Fibroblast of lung (primary cell): ENCODE measurements at regions not wholly inside any gene's neighbourhood (a gene's known extent, or its start where the extent isn't known, plus 50 kb on each side); places are given as distances from the start of the nearest gene placed in this dataset.
"Not testable (repeated sequence)": the region's sequence is repeated elsewhere in the genome, so short reads cannot be mapped to it uniquely, and the experiment has no call there.

Experiments
- DNase-seq, 2 donors: peaks; one replicate each; pipeline versions ENCODE4 v3.0.0 to v3.0.0-alpha.2; 2010; ENCODE audit warnings: low read depth in 2 of 2
- H2AFZ ChIP-seq: 2 replicates; pipeline ENCODE4 v1.5.1; 2012; ENCODE audit warnings: low read length, control low read depth, inconsistent platforms
- H3K27ac ChIP-seq: 2 replicates; pipeline ENCODE4 v1.5.1; 2011; ENCODE audit warnings: low read length, control low read depth; ENCODE audit not compliant: insufficient read depth
- H3K27me3 ChIP-seq: 2 replicates; pipeline ENCODE4 v1.5.1; 2011; ENCODE audit warnings: mild to moderate bottlenecking, low read length; ENCODE audit not compliant: control insufficient read depth, insufficient read depth
- H3K36me3 ChIP-seq: 2 replicates; pipeline ENCODE4 v1.5.1; 2011; ENCODE audit warnings: low read length; ENCODE audit not compliant: control insufficient read depth, insufficient read depth
- H3K4me1 ChIP-seq: 2 replicates; pipeline ENCODE4 v1.5.1; 2011; ENCODE audit warnings: low read length; ENCODE audit not compliant: control insufficient read depth, insufficient read depth; ENCODE audit errors: extremely low read depth
- H3K4me2 ChIP-seq: 2 replicates; pipeline ENCODE4 v1.5.1; 2011; ENCODE audit warnings: low read length, control low read depth; ENCODE audit not compliant: insufficient read depth; ENCODE audit errors: extremely low read depth
- H3K4me3 ChIP-seq, 4 experiments: fragments of 200-600 bp in 1 of 4; sonication (generic) in 1 of 4; replicated peaks in 1 of 4; 2 replicates each; pipeline ENCODE4 v1.5.1; 2011 to 2016; ENCODE audit warnings: low read length in 4 of 4, low read depth in 3 of 4, mild to moderate bottlenecking in 3 of 4, control low read depth in 2 of 4, inconsistent platforms in 1 of 4, mixed read lengths in 1 of 4; ENCODE audit not compliant: insufficient read depth in 1 of 4; ENCODE audit errors: control extremely low read depth in 1 of 4
- H3K79me2 ChIP-seq: 2 replicates; pipeline ENCODE4 v1.5.1; 2012; ENCODE audit warnings: mild to moderate bottlenecking, low read length, inconsistent platforms; ENCODE audit not compliant: control insufficient read depth, insufficient read depth
- H3K9ac ChIP-seq: 2 replicates; pipeline ENCODE4 v1.5.1; 2011; ENCODE audit warnings: mild to moderate bottlenecking, low read length, control low read depth; ENCODE audit not compliant: insufficient read depth
- H3K9me3 ChIP-seq: 2 replicates; pipeline ENCODE4 v1.5.1; 2012; ENCODE audit warnings: low read depth, low read length; ENCODE audit not compliant: control insufficient read depth, insufficient read depth
- H4K20me1 ChIP-seq: 2 replicates; pipeline ENCODE4 v1.5.1; 2011; ENCODE audit warnings: low read length; ENCODE audit not compliant: control insufficient read depth, insufficient read depth; ENCODE audit errors: extremely low read depth
- CTCF ChIP-seq, 2 donors: IDR thresholded peaks in 1 of 2; conservative IDR thresholded peaks in 1 of 2; 1 replicate in 1 of 2; 2 replicates in 1 of 2; pipeline ENCODE4 v1.5.1; 2011 to 2012; ENCODE audit warnings: low read length in 2 of 2, control low read depth in 1 of 2, inconsistent platforms in 1 of 2, low read depth in 1 of 2, mild to moderate bottlenecking in 1 of 2
- EZH2 ChIP-seq: IDR thresholded peaks from 2 replicates; pipeline ENCODE4 v1.5.1; 2012; ENCODE audit warnings: low read length, control low read depth, mild to moderate bottlenecking; ENCODE audit errors: missing control alignments

GRCh38 chr5:175336781-175337180 lies 107.2 kb downstream of the DRD1 start:
- TF ChIP-seq CTCF (conservative IDR thresholded peaks at IDR 0.05 in 1 of 2, IDR thresholded peaks at IDR 0.05 in 1 of 2; ENCODE audit: low read depth in 1 of 2, low read length in 2 of 2) (no peak), EZH2 (no peak)

GRCh38 chr5:175335691-175336090 lies 108.3 kb downstream of the DRD1 start:
- H3K27me3 ChIP-seq = no peaks in the 10 kb centered on the region
- no peaks in the 10 kb centered on the region for H3K79me2 ChIP-seq
- H3K9ac ChIP-seq = no peak overlapping the region
- no peaks in the 10 kb centered on the region for H3K4me1 ChIP-seq
- H3K27ac ChIP-seq = no peak overlapping the region
- H3K4me2 ChIP-seq = no peak overlapping the region
- H2AFZ ChIP-seq = no peak overlapping the region
- TF ChIP-seq CTCF (conservative IDR thresholded peaks at IDR 0.05 in 1 of 2, IDR thresholded peaks at IDR 0.05 in 1 of 2; ENCODE audit: low read depth in 1 of 2, low read length in 2 of 2) (no peak), EZH2 (no peak)
- H4K20me1 ChIP-seq = no peaks in the 10 kb centered on the region
- peak in 1 of 2 donors; percentile 39 for DNase-seq
- no peaks in the 10 kb centered on the region for H3K36me3 ChIP-seq
- no peak overlapping the region for H3K4me3 ChIP-seq
- no peaks in the 10 kb centered on the region for H3K9me3 ChIP-seq

More at GRCh38 chr5:175336781-175337180, 107.2 kb downstream of the DRD1 start:
- no peaks in the 10 kb centered on the region for H4K20me1 ChIP-seq
- H3K4me2 ChIP-seq = no peak overlapping the region
- no peaks in the 10 kb centered on the region for H3K79me2 ChIP-seq
- H3K9ac ChIP-seq = no peak overlapping the region
- no peaks in the 10 kb centered on the region for H3K9me3 ChIP-seq
- no peaks in the 10 kb centered on the region for H3K4me1 ChIP-seq
- H3K27me3 ChIP-seq = no peaks in the 10 kb centered on the region
- no peak overlapping the region for H2AFZ ChIP-seq
- DNase-seq = no peak
- no peak overlapping the region for H3K27ac ChIP-seq
- H3K4me3 ChIP-seq = no peak overlapping the region
- H3K36me3 ChIP-seq = no peaks in the 10 kb centered on the region

GRCh38 chr5:175331173-175332036 lies 112.6 kb downstream of the DRD1 start:
- H3K27ac ChIP-seq, DNase-seq, H4K20me1 ChIP-seq, H3K36me3 ChIP-seq, H3K4me2 ChIP-seq, H3K27me3 ChIP-seq, H3K9ac ChIP-seq, H2AFZ ChIP-seq, H3K4me1 ChIP-seq, H3K79me2 ChIP-seq, H3K4me3 ChIP-seq, H3K9me3 ChIP-seq: not testable (repeated sequence)
